HK-2 (cell line): ENCODE measurements at regions not wholly inside any gene's neighbourhood (a gene's known extent, or its start where the extent isn't known, plus 50 kb on each side); places are given as distances from the start of the nearest gene placed in this dataset.
"Not testable (repeated sequence)": the region's sequence is repeated elsewhere in the genome, so short reads cannot be mapped to it uniquely, and the experiment has no call there.

Experiments used
- DNase-seq: peaks from one replicate; pipeline ENCODE4 v3.0.0-alpha.2; 2018; ENCODE audit not compliant: unreplicated experiment

- no peak for DNase-seq
Measured at GRCh38 chrX:97858592-97858991, 974.9 kb downstream of the RPA4 start.

DNA sequence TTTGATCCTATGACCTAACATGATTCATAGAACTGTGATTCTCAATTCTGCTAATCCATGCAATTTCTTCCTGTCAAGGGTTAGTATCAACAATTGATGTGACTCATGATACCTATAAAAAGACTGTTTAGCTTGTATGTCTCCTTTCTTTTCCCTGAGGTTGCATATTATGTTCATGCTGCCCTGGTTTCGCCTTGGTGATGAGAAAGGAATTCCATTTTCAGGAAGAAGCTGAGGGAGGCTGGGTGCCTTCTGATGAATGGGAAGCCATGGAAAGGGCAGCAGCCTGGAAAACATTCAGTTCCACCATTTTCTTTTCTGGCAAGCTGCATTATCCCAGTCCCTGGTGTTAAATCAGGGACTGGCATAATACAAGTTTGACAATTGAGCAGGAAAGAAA, 976.5 kb downstream of the RPA4 start:
- no peak for DNase-seq

- no peak for DNase-seq
Measured at GRCh38 chrX:97863261-97863660, 979.6 kb downstream of the RPA4 start.

DNA sequence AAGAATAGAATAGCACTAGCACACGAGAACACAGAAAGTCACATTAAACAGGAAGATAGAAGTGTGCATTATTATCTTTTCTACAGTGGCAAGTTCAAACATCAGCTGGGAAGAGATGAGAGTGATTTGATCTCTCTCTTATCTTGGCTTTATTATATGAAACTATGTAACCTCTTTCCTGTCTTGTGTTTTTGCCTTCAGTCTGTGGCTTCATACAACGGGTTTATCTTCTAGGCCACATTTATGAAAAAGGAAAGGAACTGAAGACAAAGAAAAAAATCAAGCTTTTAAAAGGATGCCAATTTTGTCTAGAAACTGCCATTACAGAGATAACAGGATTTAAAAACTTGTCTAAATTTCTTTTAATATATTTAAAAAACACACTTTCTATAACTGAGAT, 983.6 kb downstream of the RPA4 start:
- DNase-seq, result no peak

DNA sequence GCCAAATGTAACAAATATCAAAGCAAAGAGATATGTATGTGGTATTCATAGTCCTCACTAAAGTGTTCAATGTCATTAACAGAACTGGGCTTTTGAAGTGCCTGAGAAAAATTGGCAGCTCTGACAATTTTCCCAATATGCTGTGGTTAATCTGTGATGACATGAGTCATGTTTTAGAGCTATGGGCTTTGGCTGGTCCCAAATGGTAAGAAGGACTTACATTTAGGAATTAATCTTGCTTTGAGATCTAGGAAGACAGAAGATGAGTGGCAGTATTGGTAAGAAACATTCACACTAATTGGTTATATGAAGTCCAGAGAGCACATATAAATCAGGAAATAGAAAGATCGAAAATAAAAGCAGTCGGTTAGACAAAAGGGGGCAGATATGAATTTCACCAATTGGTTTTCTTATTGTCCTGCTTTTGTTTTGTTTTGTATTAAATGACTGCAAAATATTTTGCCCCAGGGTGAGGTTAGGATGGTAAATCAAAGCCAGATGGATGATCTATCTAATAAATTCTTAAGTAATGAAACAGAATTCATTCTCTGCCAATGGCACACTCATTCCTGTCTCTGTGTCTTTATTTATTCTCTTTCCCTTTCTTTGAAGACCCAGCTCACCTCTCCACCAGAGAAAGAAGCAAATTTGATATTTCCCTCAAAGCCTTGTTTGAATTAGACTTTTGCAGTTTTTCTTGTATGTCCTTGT, 993.1 kb downstream of the RPA4 start:
- DNase-seq, result no peak

- DNase-seq, result no peak
Measured at GRCh38 chrX:97882306-97882705, 998.6 kb downstream of the RPA4 start.

GRCh38 chrX:97895751-97896150, 1012.0 kb downstream of the RPA4 start:
- no peak for DNase-seq

DNA sequence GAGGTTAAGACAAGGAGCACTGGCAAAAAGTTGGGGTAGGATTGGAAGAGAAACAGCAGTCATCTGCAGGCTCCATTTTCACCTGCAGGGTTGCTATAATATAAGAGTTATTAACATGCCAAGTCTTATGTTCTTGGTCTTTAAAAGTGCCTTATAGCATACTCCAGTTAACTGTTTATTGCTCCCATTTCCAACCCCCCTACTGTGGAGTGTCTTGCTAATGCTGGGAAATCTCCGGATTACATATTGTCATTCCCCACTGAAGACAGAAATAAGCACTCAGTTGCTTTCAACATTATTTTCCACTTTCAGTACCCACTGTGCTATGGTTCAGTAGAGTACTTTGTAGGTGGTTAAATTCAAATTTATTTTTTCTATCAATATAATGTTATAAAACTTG, 1014.3 kb downstream of the RPA4 start:
- DNase-seq, result no peak

- peak; percentile 4 for DNase-seq
Measured at GRCh38 chrX:97898798-97899197, 1015.1 kb downstream of the RPA4 start.

DNA sequence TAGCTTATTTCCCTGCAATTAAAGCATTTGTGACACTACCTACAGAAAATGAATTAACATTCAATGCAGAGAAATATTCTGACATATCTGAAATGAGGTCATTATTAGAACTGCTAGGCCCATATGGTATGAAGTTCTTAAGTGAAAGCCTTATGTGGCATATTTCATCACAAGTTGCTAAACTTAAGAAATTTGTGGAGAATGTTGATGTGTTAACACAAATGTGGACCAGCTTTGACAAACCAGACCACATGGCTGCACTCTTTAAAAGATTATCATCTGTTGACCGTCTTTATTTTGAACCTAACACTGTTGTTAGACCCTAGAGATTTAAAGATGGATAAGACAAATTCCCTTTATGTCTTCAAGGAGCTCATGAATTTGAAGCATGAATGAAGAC, 1024.1 kb downstream of the RPA4 start:
- no peak for DNase-seq

GRCh38 chrX:97909245-97909644, 1025.5 kb downstream of the RPA4 start:
- DNase-seq, result no peak

GRCh38 chrX:97915390-97915789, 1031.7 kb downstream of the RPA4 start:
- DNase-seq, result not testable (repeated sequence)

DNA sequence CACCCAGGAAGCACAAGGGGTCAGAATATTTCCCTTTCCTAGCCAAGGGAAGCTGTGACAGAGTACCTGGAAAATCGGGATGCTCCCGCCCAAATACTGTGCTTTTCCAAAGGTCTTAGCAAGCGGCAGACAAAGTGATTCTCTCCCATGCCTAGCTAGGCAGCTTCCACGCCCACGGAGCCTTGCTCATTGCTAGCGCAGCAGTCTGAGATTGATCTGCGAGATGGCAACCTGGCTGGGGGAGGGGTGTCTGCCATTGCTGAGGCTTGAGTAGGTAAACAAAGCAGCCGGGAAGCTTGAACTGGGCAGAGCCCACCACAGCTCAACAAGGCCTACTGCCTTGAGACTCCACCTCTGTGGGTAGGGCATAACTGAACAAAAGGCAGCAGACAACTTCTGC, 1037.5 kb downstream of the RPA4 start:
- not testable (repeated sequence) for DNase-seq

GRCh38 chrX:97931586-97931985, 1047.9 kb downstream of the RPA4 start:
- no peak for DNase-seq

DNA sequence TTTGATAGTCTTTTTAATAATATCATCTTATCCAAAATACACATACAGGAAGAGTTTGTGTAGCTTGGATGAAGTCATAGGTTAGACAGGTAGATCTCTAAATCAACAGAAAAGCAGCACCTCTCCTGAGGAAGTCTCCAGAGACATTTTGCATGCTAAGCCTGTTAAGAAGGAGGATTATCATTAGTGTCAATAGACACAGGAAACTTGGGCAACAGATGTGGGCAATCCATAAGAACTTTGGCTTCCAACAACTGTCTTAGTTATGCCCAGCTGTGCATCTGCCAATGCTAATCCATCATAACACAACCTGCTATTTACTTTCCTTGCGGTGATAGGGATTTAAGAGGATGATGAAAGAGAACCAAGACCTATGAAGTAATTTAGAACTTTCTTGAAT, 1052.6 kb downstream of the RPA4 start:
- DNase-seq, result no peak

DNA sequence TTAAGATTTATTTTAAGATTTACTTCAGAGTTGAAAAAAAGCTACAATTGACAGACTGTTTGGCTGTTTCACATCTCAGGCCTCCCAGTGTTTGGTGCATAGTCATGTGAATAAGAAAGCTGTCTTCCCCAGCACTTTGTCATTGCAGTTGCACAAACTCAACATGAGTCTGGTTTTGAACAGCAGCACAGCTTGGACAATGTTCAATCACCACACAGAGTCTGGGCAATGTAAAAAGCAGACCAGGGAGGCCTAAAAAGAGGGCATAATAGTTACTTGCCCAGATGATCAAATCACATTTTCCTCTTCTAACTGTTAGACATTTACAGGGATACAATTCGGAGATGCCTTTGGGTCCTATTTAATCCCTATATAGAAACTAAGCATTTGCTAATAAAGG, 1055.0 kb downstream of the RPA4 start:
- DNase-seq, result no peak

DNA sequence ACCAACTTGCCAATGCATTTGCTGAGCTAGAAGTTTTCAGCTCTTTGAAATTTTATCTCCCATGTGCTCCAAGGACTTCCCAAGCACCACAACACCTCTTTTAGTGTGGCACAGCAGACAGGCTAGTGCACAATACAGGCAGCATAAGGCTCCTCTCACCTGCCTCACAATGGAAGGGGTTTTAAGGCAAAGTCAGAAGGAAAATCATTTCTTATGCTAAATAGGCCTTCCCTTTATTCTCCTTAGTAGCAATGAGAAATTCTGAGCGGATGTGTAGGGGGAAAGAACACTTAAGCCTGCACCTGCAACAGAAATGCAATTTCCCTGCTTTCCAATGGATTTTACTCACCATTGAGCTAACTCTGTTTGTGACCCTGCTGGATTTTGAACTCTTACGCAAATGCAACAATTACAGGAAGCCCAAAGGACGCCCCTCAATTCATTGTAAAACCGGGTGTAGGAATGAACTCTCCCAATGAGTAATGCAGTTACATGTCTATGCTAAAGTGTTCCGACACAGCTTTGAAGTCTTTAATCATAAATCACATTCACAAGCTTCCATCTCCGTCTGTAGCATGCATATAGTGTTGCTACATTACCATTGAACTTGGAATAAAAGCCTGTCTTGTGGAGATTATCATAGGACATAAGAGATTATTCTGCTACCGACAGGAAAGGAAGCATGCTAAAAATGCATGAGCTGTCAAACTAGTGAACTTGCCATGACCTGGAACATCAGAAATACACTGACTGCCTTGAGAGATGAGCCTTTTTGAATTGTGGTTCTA, 1084.9 kb downstream of the RPA4 start:
- no peak for DNase-seq

- DNase-seq, result no peak
Measured at GRCh38 chrX:97984641-97985040, 1100.9 kb downstream of the RPA4 start.

- no peak for DNase-seq
Measured at GRCh38 chrX:97985096-97985495, 1101.4 kb downstream of the RPA4 start.

DNA sequence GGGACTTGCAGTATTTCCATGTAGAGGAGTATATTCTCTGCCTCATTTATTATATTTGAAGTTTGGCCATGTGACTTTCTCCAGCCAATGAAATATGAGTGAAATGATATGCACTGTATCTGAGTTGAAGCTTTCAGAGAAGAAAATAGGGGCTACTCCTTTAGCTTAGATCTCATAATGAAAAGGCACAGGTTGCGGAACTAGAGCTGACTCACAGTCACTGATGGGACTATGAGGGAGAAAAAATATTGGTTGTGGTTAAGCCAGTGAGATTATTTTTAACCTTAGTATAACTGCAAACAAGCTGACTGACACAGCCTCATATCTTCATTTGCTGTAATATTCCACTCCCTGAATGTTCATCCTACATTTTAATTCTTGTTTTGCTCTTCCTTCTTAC, 1104.3 kb downstream of the RPA4 start:
- DNase-seq, result no peak

DNA sequence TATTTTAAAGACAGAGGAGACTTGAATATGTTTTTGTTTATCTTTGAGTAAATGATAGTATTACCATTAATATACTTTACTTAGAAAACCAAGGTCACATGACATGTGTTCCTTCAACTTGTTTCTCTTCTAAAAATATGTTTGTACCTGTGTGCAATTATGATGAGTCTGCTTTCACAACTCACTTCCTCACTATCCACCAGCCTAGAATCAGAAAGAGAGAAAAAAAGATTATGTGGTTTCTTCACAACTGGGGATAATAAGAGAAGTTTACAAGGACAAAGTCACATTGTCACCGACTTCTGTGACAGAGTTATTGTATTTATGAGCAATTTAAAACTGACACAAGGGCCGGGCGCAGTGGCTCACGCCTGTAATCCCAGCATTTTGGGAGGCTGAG, 1112.1 kb downstream of the RPA4 start:
- DNase-seq, result no peak

DNA sequence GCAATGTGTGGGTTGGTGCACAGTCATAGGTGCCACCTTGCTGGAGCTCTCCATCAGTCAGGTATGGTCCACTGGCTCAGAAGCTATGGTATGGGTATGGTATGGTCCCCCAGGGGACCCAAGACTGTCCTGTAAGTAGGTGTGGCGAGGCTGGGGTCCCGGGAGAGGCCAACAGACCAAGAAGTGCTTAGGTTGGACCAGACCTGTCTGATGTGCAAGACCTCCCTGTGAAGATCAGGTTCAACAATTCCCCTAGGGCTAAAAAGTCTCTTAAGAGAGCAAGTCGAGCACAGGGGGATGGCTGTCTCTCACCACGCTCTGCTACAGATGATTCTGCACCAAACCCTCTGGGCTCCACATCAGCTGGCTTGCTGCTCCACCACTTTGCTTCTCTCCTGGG, 1145.0 kb downstream of the RPA4 start:
- no peak for DNase-seq

- DNase-seq, result no peak
Measured at GRCh38 chrX:98029861-98030260, 1146.2 kb downstream of the RPA4 start.

DNA sequence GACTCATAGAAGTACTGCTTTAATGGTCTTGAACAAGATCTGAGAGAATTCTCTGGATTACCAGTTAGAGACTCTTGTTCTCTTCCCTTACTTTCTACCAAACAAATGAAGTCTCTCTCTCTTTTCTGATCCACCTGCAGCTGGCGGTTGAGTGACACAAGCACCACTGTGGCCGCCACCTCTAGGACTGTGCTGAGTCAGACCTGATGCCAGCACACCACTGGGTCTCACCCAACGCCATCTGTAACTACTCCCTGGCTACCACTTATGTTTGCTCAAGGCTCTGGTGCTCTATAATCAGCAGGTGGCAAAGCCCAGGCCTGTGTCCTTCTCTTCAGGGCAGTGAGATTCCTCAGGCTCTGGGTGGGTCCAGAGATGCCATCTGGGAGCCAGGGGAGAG, 1173.5 kb downstream of the RPA4 start:
- DNase-seq, result no peak
